Stimulated activated CD8-positive, alpha-beta memory T cell treated with anti-CD3 and anti-CD28 coated beads, Interleukin-4, amount 100 ng/mL, for 48 hours (primary cell): ENCODE measurements at regions not wholly inside any gene's neighbourhood (a gene's known extent, or its start where the extent isn't known, plus 50 kb on each side); places are given as distances from the start of the nearest gene placed in this dataset.

ENCODE experiments used
- DNase-seq: peaks from one replicate; pipeline ENCODE4 v3.0.0-alpha.2; 2020

DNA sequence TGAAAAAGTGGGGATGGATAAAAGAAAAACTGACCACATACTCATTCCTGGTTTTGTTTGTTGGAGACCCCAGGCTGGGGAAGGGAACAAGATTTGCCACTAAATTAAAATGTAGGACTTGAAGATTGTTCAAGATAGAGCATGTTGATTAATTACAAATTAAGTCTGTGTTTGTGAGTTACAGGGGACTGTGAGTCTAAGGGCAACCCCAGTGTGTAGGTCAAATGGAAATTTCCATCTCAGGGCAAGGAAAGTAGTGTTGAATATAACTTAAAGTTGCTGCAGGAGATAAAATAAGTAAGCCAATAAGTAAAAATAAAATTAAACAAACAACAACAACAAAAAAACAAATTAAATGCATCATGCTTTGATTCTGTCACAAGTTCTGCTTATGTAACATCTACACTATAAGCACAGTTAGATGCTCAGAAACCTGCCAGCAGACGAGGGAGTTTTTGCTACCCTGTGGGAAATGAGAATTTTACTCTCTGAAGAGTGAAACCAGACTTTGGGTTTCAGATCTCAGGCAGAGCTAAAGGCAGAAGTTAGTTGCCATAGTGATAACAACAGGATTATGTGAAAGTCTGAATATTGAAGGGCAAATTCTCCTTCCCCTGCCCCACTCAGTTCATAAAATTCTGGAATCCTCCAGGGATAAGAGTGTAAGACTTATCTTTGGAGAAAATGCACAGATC is 352.3 kb downstream of the GRXCR1 start:
- no peak for DNase-seq

DNA sequence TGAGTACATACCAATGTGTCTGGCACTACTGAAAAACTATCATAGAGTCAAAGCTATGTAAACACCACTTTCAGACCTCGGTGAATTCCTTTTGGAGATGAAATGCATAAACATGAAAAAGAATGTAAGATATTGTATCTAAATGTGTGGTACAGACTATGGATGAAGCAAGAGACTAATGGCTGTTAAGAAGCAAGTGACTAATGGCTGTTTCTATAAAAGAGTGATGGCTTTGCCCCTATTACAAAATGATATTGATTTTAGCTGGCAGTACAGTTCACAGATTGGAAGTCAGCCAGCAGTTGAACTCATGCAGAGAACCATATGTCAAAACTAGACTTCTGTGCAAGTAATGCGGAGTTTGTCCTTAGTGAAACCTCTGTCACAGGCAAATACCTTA is 359.3 kb downstream of the GRXCR1 start:
- no peak for DNase-seq

DNA sequence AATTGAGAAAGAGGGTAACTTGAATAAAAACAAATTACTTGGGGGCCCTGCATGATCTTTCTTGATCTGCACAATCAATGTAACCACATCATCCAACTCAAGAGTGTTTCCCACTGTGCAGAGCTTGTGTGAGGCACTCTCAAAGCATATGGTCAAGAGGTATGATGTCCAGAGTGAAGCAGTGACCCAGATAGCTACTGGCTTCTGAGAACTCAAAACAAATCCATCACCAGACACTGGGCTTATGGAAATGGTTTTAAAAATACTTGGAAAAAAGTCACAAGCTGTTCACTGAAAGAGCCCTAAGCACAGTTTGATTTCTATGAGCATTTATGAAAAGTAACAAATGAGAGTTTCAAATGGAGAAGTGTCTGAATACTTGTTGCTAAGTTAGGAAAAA is 361.0 kb downstream of the GRXCR1 start:
- DNase-seq, result no peak

GRCh38 chr4:43264730-43265129 is 372.2 kb downstream of the GRXCR1 start:
- no peak for DNase-seq

DNA sequence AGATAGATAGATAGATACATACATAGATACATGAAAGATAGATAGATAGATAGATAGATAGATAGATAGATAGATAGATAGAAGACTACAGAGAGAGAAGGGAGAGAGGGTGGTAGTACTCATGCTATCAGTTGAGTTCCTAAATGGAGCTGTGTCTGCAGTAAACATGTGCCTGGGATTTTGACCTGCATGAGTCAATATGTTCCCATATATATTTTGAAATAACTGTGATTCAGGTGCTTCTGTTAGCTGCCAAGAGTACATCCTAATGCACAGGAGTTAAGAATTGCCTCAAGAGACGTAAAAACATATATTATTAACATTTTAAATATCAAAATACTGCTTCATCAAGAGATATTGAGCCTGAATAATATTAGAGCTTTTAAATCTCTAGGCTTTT is 379.4 kb downstream of the GRXCR1 start:
- no peak for DNase-seq

GRCh38 chr4:43274376-43274775 is 381.9 kb downstream of the GRXCR1 start:
- no peak for DNase-seq

DNA sequence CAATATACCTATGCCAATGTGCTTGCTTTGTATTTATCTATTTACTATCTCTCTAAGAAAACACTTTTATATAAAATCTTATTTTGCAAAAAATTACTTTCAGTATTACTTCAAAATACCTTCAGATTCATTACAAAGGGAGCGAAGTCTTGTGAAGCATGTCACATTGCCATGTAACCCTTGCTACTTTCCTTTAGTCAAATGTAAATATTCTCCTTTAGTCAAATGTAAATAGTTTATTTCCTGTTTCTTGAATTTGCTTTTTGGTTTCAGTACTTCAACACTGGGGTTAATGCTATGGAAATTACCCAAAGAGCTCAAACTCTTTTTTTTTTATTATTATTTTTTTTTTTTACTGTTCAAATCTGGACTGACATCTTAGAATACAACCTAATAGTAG is 383.3 kb downstream of the GRXCR1 start:
- no peak for DNase-seq

DNA sequence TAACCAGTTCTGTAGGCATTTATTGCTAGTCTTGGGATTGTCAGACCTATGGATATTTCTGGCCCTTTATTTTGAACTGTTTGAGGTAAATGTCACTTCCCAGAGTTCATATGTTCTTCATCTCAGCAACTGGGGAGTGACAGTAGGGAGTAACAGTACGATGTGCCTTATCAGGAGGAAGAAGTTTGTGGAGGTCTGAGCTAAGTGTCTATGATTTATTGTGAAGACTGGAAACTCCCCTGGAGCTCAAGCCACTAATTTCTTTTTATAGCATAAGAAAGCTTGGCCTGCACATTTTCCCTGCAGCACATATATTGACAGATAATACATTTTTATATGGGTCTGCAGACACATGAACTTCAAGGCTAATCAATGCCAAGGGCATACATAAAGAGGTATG is 383.8 kb downstream of the GRXCR1 start:
- no peak for DNase-seq

DNA sequence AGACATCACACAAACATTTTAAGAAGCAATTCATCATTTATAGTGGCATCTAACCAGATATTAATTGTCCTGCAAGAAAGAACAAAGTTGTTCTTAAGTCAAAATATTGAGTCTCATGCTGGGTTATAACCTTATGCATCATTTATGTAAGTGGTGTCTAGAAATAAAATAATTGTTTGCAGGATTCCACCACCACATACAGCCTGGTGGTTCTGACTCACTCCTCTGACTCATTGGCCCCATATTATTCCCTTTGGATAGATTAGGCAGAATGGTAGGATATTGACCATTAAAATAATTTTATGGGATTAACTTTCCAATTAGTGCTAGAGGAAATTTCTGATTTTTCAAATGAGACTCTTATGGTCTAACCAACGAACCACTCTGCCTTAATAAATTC is 384.5 kb downstream of the GRXCR1 start:
- DNase-seq, result no peak

DNA sequence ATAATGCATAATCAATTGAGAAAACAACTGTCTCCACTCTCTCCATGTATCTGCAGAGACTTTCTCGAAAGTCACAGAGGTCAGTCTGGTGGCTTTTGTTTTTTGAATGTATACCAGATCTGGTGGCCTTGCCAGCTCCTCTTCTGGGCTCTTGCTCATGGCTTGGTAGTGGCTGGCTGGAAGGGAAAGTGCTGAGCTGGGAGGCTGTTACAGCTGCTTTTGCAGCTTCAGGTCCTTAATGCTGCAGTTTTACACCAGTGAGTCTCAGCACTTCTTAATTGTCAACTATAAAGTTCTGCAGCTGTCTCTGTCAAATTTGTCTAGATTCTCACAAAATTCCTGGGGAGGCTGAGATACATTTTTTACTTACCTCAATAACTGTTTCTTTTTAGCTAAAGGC is 390.0 kb downstream of the GRXCR1 start:
- no peak for DNase-seq

DNA sequence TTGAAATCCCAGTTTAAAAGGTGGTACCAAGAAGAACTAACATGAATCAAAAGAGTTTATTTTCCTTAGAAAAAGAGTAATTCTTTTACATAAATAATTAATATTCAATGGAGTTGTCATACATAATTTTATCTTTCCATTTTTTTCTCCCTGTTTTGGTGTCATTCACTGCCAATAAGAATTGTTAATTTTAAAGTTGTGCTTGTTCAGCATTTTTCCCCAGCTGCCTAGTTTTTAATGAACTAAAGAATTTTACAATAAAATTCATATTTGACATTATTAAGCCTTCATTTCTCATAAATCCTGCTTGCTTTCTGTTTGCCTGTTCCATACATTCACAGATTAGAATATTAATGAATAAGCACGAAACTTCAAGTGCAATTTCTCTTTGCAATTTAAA is 393.6 kb downstream of the GRXCR1 start:
- DNase-seq, result no peak

- DNase-seq, result no peak
Measured at GRCh38 chr4:43296946-43297528, 404.5 kb downstream of the GRXCR1 start.

GRCh38 chr4:43316813-43317212 is 424.3 kb downstream of the GRXCR1 start:
- no peak for DNase-seq

- no peak for DNase-seq
Measured at GRCh38 chr4:43325220-43325967, 432.9 kb downstream of the GRXCR1 start.

- DNase-seq, result no peak
Measured at GRCh38 chr4:43330288-43330687, 437.8 kb downstream of the GRXCR1 start.

GRCh38 chr4:43331226-43332051 is 438.9 kb downstream of the GRXCR1 start:
- DNase-seq, result no peak

DNA sequence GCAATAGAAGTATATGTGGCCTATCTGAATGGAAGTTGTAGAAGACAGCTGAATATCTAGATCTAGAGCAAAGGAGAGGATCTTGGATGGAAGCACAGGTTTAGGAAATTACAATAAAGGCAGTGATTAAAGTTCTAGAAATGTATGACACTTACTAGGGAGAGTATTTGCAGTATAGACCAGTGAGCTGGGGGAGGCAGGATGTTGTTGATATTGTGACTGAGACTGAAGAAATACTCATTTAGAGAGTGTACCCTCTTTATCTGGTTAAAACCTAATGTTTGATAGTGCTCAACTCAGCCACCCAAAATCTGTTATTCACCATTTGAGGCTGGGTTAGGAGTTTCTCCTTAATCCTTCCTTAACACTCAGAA is 439.5 kb downstream of the GRXCR1 start:
- no peak for DNase-seq

GRCh38 chr4:43337707-43338106 is 445.2 kb downstream of the GRXCR1 start:
- DNase-seq, result no peak

DNA sequence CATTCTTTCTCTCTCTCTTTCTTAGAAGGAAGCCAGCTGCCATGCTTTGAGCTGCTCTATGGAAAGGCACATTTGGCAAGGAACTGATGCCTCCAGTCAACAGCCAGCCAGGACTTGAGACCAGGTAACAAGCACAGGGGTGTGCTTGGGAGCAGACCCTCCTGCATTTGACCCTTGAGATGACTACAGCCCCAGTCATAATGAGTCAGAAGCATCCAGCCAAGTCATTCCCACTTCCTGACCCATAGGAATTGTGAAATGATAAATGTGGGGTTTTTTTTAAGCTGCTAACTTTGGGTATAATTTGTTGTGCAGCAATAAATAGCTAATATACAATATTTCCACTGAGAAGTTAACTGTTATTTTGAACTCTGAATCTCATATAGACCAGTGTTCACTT is 446.9 kb downstream of the GRXCR1 start:
- DNase-seq, result no peak

- DNase-seq, result no peak
Measured at GRCh38 chr4:43341741-43342140, 449.2 kb downstream of the GRXCR1 start.

DNA sequence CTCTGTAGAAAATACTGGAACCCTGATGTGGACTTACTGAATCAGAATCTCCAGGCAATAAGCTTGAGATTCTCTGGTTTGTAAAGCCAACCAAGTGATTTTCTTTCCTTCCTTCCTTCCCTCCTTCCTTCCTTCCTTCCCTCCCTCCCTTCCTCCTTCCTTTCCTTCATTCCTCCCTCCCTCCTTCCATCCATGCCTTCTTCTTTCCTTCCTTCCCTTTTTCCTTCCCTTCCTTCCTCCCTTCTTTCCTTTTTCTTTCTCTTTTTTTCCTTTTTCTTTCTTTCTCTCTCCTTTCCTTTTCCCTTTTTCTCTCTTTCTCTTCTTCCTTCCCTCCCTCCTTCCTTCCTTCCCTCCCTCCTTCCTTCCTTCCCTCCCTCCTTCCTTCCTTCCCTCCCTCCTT is 450.8 kb downstream of the GRXCR1 start:
- no peak for DNase-seq

DNA sequence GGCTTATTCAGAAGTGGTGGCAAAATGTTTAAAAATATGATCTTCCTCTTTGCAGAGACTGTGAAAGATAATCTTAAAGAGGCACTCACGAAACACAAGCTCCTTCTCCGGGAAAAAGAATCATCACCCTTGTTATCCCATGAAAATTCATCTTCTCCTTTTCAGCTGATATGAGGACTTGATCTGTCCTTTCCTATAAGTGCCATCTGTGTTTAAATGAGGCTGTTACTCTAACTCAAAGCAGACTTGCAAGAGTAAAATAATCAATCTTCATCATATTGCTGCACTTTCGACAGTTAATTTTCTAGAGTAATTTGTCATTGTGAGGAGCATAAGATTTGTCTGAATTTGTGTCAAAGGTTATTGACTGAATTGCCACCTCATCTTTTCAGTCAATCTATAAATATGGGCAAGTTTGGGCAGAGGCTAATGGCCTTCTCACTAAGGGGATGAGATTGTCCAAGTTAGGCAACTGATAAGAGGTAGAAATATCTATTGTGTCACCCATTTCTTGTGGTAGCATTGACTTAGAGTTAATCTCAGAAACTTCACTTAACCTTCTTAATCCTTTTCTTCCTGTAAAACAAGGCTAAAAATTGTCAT is 452.9 kb downstream of the GRXCR1 start:
- DNase-seq, result no peak

GRCh38 chr4:43348591-43348990 is 456.1 kb downstream of the GRXCR1 start:
- DNase-seq, result no peak
